WTC11 (cell line): ENCODE measurements at regions not wholly inside any gene's neighbourhood (a gene's known extent, or its start where the extent isn't known, plus 50 kb on each side); places are given as distances from the start of the nearest gene placed in this dataset.

Source experiments
- ATAC-seq: fragments of 200-7000 bp; cut with Tn5 transposase; 2 replicates; pipeline ENCODE4 v1.10.0; 2021; ENCODE audit warnings: mild to moderate bottlenecking, moderate library complexity
- CTCF ChIA-PET: fragments of 300-600 bp; sonication (Branson Sonifier 250); formaldehyde crosslinking; loops from one replicate; lab custom pipeline; 2021; ENCODE audit warnings: antibody characterized with exemption; lab: Charles Lee
- POLR2A ChIA-PET: fragments of 350-600 bp; sonication (Branson Sonifier 250); formaldehyde crosslinking; loops from one replicate; lab custom pipeline; 2021; ENCODE audit warnings: antibody characterized with exemption; lab: Charles Lee
- DNase-seq: peaks from one replicate; pipeline ENCODE4 v3.0.0; 2021; ENCODE audit warnings: low spot score
- H3K27ac Mint-ChIP-seq: 2 replicates; pipeline ENCODE4 v1.8.0; 2021; ENCODE audit warnings: mixed read lengths
- H3K27me3 Mint-ChIP-seq: 2 replicates; pipeline ENCODE4 v1.8.0; 2021; ENCODE audit warnings: low read depth, mild to moderate bottlenecking, moderate library complexity, mixed read lengths
- H3K36me3 Mint-ChIP-seq: 2 replicates; pipeline ENCODE4 v1.8.0; 2021; ENCODE audit warnings: mixed read lengths
- H3K4me1 Mint-ChIP-seq: 2 replicates; pipeline ENCODE4 v1.8.0; 2022; ENCODE audit warnings: mixed read lengths
- H3K4me3 Mint-ChIP-seq: 2 replicates; pipeline ENCODE4 v1.8.0; 2021; ENCODE audit warnings: mild to moderate bottlenecking, moderate library complexity, mixed read lengths
- H3K9me3 Mint-ChIP-seq: 2 replicates; pipeline ENCODE4 v1.8.0; 2021; ENCODE audit warnings: mixed read lengths
- CBFB ChIP-seq: sonication (generic); formaldehyde crosslinking; IDR thresholded peaks from 2 replicates; pipeline ENCODE4 v1.8.1; 2022; ENCODE audit warnings: mild to moderate bottlenecking, low read depth, missing genetic modification reagents
- CREM ChIP-seq: sonication (generic); formaldehyde crosslinking; IDR thresholded peaks from 2 replicates; pipeline ENCODE4 v1.8.1; 2022; ENCODE audit warnings: mild to moderate bottlenecking, missing genetic modification reagents, moderate library complexity
- ELF4 ChIP-seq: sonication (generic); formaldehyde crosslinking; IDR thresholded peaks from 2 replicates; pipeline ENCODE4 v1.8.1; 2022; ENCODE audit warnings: low read depth, mild to moderate bottlenecking, moderate library complexity, missing genetic modification reagents
- GABPB1 ChIP-seq: sonication (generic); formaldehyde crosslinking; IDR thresholded peaks from 2 replicates; pipeline ENCODE4 v1.8.1; 2023; ENCODE audit warnings: mild to moderate bottlenecking, missing genetic modification reagents
- HMGA2 ChIP-seq: fragments of 250-450 bp; sonication (Bioruptor Pico); IDR thresholded peaks from 2 replicates; pipeline ENCODE4 v1.4.0; 2021; ENCODE audit warnings: mild to moderate bottlenecking, moderate library complexity
- NFATC4 ChIP-seq: fragments of 250-450 bp; sonication (Bioruptor Pico); IDR thresholded peaks from 2 replicates; pipeline ENCODE4 v1.9.0; 2021; ENCODE audit warnings: mild to moderate bottlenecking
- NFE2L1 ChIP-seq: sonication (generic); formaldehyde crosslinking; IDR thresholded peaks from 2 replicates; pipeline ENCODE4 v1.8.1; 2023; ENCODE audit warnings: missing genetic modification reagents
- PRRX2 ChIP-seq: fragments of 250-450 bp; sonication (Bioruptor Pico); IDR thresholded peaks from 2 replicates; pipeline ENCODE4 v1.8.0; 2021; ENCODE audit warnings: mild to moderate bottlenecking
- RELA ChIP-seq: sonication (generic); formaldehyde crosslinking; IDR thresholded peaks from 2 replicates; pipeline ENCODE4 v1.8.1; 2022; ENCODE audit warnings: missing genetic modification reagents, mild to moderate bottlenecking, borderline replicate concordance
- SOX15 ChIP-seq: fragments of 250-450 bp; sonication (Bioruptor Pico); IDR thresholded peaks from 2 replicates; pipeline ENCODE4 v1.9.0; 2021; ENCODE audit warnings: mild to moderate bottlenecking
- SP1 ChIP-seq: sonication (generic); formaldehyde crosslinking; conservative IDR thresholded peaks from 2 replicates; pipeline ENCODE4 v1.8.1; 2022; ENCODE audit warnings: missing genetic modification reagents
- TEAD1 ChIP-seq: sonication (generic); formaldehyde crosslinking; IDR thresholded peaks from 2 replicates; pipeline ENCODE4 v1.8.0; 2022; ENCODE audit warnings: mild to moderate bottlenecking, missing genetic modification reagents
- TP53 ChIP-seq: sonication (generic); formaldehyde crosslinking; IDR thresholded peaks from 2 replicates; pipeline ENCODE4 v1.8.1; 2023; ENCODE audit warnings: mild to moderate bottlenecking, missing genetic modification reagents
- ZBTB21 ChIP-seq: sonication (generic); formaldehyde crosslinking; IDR thresholded peaks from 2 replicates; pipeline ENCODE4 v1.8.1; 2023; ENCODE audit warnings: mild to moderate bottlenecking, missing genetic modification reagents, borderline replicate concordance
- ZNF263 ChIP-seq: sonication (generic); formaldehyde crosslinking; IDR thresholded peaks from 2 replicates; pipeline ENCODE4 v1.8.1; 2022; ENCODE audit warnings: low read depth, mild to moderate bottlenecking, moderate library complexity, missing genetic modification reagents
- TF ChIP-seq, protein P1 (sequence below): sonication (generic); formaldehyde crosslinking; IDR thresholded peaks from 2 replicates; pipeline ENCODE4 v1.8.1; 2023; ENCODE audit warnings: mild to moderate bottlenecking, missing genetic modification reagents, moderate library complexity
- TF ChIP-seq, protein P2 (sequence below): fragments of 200-600 bp; IDR thresholded peaks from 2 replicates; pipeline ENCODE4 v1.8.0; 2022; ENCODE audit warnings: antibody characterized with exemption
- TF ChIP-seq, protein P3 (sequence below): sonication (generic); formaldehyde crosslinking; conservative IDR thresholded peaks from 2 replicates; pipeline ENCODE4 v1.8.1; 2022; ENCODE audit warnings: mild to moderate bottlenecking, missing genetic modification reagents
- TF ChIP-seq, protein P4 (sequence below): sonication (generic); formaldehyde crosslinking; IDR thresholded peaks from 2 replicates; pipeline ENCODE4 v1.8.0; 2022; ENCODE audit warnings: missing genetic modification reagents
- TF ChIP-seq, protein P5 (sequence below): sonication (generic); formaldehyde crosslinking; IDR thresholded peaks from 2 replicates; pipeline ENCODE4 v1.8.0; 2022; ENCODE audit warnings: mild to moderate bottlenecking, missing genetic modification reagents

DNA sequence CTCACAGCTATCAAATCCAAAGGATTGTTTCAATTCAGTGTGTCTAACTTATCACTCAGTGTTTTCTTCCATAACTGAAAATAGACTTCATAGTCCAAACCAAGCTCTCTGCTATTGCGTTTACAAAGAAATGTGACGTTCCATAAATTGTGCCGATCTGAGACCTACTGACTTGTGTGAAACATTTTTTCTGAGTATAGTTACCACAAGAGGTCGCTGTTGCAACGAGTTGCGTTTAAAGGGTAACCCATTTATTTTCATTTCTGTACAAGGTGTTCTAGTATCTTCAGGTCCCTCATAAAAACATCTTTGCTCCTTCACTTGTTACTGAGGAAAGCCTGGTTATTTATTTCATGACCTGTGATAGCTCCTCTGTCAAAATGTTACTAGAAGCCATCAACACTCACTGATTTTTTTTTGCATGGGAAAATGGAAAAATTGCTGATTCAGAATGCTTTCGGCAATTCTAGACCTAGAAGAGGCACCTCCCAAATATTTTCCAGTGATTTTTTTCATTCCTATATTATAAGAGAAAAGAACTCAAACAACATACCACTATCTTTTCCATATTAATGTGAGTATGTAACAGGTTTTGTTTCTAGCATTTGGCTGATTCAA lies 60.9 kb upstream of the OR4E1 start:
- Mint-ChIP-seq H3K4me3 (no peak overlapping the region), H3K9me3 (peaks cover 4% of the 10 kb centered on the region), H3K4me1 (peaks cover 10% of the 10 kb centered on the region), H3K27ac (no peak overlapping the region), H3K27me3 (peaks cover 10% of the 10 kb centered on the region), H3K36me3 (no peaks in the 10 kb centered on the region)
- DNase-seq (no peak), ATAC-seq (no peak)
- POLR2A ChIA-PET = no interaction called here
- CTCF ChIA-PET = interaction anchor here (0.7 to 3.3 kb wide), 4 partner anchors 11 to 466 kb away, joined by 3 to 37 read pairs (median 4); no protein-coding TSS in a partner anchor
- TF ChIP-seq ZBTB21 (CRISPR knock-in tag) (no peak), SP1 (CRISPR knock-in tag) (no peak), GABPB1 (CRISPR knock-in tag) (no peak), NFATC4 (CRISPR knock-in tag) (no peak), ZNF263 (CRISPR knock-in tag) (no peak)
- TF ChIP-seq, protein P1, sequence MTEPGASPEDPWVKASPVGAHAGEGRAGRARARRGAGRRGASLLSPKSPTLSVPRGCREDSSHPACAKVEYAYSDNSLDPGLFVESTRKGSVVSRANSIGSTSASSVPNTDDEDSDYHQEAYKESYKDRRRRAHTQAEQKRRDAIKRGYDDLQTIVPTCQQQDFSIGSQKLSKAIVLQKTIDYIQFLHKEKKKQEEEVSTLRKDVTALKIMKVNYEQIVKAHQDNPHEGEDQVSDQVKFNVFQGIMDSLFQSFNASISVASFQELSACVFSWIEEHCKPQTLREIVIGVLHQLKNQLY (CRISPR knock-in tag) = no peak
- TF ChIP-seq, protein P2, sequence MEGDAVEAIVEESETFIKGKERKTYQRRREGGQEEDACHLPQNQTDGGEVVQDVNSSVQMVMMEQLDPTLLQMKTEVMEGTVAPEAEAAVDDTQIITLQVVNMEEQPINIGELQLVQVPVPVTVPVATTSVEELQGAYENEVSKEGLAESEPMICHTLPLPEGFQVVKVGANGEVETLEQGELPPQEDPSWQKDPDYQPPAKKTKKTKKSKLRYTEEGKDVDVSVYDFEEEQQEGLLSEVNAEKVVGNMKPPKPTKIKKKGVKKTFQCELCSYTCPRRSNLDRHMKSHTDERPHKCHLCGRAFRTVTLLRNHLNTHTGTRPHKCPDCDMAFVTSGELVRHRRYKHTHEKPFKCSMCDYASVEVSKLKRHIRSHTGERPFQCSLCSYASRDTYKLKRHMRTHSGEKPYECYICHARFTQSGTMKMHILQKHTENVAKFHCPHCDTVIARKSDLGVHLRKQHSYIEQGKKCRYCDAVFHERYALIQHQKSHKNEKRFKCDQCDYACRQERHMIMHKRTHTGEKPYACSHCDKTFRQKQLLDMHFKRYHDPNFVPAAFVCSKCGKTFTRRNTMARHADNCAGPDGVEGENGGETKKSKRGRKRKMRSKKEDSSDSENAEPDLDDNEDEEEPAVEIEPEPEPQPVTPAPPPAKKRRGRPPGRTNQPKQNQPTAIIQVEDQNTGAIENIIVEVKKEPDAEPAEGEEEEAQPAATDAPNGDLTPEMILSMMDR = peak; percentile 74

DNA sequence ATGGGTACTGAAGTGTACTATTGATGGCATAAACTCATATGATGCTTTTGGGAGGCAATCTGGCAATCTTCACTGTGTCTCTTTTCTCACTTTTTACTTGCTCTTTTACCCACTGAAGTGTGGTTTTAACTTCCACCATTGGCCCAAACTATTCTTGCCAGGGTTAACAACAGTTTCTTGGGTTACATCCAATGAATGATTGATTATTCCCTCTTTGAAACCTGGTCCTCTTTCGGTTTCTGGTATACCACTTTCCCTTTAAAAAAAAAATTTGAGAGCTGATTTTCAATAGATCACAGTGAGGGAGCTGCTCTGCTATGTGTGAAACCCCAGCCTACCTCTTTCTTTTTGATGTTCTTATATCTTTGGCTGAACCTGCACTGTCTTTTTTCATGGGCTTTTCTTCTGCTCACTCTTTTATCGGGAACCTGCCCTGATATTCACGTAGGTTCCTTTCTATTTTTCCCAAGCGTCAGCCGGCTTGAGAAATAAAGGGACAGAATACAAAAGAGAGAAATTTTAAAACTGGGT lies 56.1 kb upstream of the OR4E1 start:
- peak overlapping the region; percentile 53 for H3K4me3 Mint-ChIP-seq
- ChIA-PET CTCF (interaction anchor here (1.5 kb wide), 1 partner anchor 20 kb away, joined by 10 read pairs; no protein-coding TSS in a partner anchor), POLR2A (interaction anchor here (0.7 kb wide), 1 partner anchor 930 kb away, joined by 3 read pairs; no protein-coding TSS in a partner anchor)
- ATAC-seq = no peak
- no peak for DNase-seq
- no peaks in the 10 kb centered on the region for H3K36me3 Mint-ChIP-seq
- peaks cover 9% of the 10 kb centered on the region for H3K27me3 Mint-ChIP-seq
- no peak for TF ChIP-seq ELF4 (CRISPR knock-in tag)
- TF ChIP-seq PRRX2 (CRISPR knock-in tag) = no peak
- TF ChIP-seq, protein P3, sequence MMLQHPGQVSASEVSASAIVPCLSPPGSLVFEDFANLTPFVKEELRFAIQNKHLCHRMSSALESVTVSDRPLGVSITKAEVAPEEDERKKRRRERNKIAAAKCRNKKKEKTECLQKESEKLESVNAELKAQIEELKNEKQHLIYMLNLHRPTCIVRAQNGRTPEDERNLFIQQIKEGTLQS (CRISPR knock-in tag) = no peak
- TF ChIP-seq HMGA2 (CRISPR knock-in tag) = no peak
- TF ChIP-seq TEAD1 (CRISPR knock-in tag) = no peak
- TF ChIP-seq RELA (CRISPR knock-in tag) = no peak
- no peak for TF ChIP-seq CBFB
- no peak for TF ChIP-seq TP53 (CRISPR knock-in tag)
- TF ChIP-seq, protein P4, sequence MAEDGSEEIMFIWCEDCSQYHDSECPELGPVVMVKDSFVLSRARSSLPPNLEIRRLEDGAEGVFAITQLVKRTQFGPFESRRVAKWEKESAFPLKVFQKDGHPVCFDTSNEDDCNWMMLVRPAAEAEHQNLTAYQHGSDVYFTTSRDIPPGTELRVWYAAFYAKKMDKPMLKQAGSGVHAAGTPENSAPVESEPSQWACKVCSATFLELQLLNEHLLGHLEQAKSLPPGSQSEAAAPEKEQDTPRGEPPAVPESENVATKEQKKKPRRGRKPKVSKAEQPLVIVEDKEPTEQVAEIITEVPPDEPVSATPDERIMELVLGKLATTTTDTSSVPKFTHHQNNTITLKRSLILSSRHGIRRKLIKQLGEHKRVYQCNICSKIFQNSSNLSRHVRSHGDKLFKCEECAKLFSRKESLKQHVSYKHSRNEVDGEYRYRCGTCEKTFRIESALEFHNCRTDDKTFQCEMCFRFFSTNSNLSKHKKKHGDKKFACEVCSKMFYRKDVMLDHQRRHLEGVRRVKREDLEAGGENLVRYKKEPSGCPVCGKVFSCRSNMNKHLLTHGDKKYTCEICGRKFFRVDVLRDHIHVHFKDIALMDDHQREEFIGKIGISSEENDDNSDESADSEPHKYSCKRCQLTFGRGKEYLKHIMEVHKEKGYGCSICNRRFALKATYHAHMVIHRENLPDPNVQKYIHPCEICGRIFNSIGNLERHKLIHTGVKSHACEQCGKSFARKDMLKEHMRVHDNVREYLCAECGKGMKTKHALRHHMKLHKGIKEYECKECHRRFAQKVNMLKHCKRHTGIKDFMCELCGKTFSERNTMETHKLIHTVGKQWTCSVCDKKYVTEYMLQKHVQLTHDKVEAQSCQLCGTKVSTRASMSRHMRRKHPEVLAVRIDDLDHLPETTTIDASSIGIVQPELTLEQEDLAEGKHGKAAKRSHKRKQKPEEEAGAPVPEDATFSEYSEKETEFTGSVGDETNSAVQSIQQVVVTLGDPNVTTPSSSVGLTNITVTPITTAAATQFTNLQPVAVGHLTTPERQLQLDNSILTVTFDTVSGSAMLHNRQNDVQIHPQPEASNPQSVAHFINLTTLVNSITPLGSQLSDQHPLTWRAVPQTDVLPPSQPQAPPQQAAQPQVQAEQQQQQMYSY (CRISPR knock-in tag) = no peak
- TF ChIP-seq CREM (CRISPR knock-in tag) = no peak
- TF ChIP-seq NFE2L1 (CRISPR knock-in tag) = no peak
- TF ChIP-seq, protein P5, sequence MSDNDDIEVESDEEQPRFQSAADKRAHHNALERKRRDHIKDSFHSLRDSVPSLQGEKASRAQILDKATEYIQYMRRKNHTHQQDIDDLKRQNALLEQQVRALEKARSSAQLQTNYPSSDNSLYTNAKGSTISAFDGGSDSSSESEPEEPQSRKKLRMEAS (CRISPR knock-in tag) = no peak
- TF ChIP-seq SOX15 (CRISPR knock-in tag) = no peak
- TF ChIP-seq, all 79 proteins: peak for 0
- Mint-ChIP-seq H3K27ac (no peak overlapping the region), H3K4me1 (peaks cover 16% of the 10 kb centered on the region), H3K9me3 (peaks cover 4% of the 10 kb centered on the region)
